ENCODE measurements at regions not wholly inside any gene's neighbourhood (a gene's known extent, or its start where the extent isn't known, plus 50 kb on each side); places are given as distances from the start of the nearest gene placed in this dataset.

GRCh38 chr10:24046060-24046459 is 162.9 kb upstream of the KIAA1217 start:
- TF ChIP-seq TAF1 (IDR thresholded peaks at IDR 0.05; ENCODE audit: borderline replicate concordance, insufficient read depth, low read length) (no peak), POLR2AphosphoS5 (IDR thresholded peaks at IDR 0.05; ENCODE audit: low read depth, low read length) (no peak)
